ENCODE measurements at regions not wholly inside any gene's neighbourhood (a gene's known extent, or its start where the extent isn't known, plus 50 kb on each side); places are given as distances from the start of the nearest gene placed in this dataset.

DNA sequence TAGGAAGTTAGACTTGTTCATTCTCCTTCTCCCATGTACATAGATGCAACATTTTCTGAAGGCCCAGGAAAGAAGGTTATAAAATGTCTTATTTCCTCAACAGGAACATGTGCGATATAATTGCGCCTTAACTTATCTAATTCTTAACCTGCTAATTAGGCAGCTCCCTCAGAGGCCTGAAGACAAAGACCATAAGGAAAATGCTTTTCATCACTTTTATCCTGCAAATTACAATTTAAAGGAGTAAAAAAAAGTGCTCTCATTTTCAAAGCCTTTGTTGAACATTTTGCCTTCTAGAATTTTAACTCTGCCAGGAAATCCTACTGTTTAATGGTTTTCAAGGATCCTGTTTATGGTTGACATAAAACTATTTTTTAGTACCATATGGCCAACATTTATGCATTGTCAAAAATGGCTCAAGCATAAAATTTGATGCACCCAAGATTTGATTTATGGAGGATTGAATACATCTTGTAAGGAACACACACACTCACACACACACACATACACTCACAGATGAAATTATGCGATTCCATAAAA, 660.4 kb upstream of the TMEM132C start:
- Mint-ChIP-seq H3K4me3 (no peak overlapping the region), H3K36me3 (ENCODE audit: low read depth) (peaks cover 40% of the 10 kb centered on the region), H3K27ac (no peak overlapping the region), H3K9me3 (peaks cover 98% of the 10 kb centered on the region), H3K4me1 (no peaks in the 10 kb centered on the region), H3K27me3 (ENCODE audit: insufficient read depth, low read depth, poor library complexity) (peaks cover 3% of the 10 kb centered on the region)
- H3K36me3 ChIP-seq (ENCODE audit: insufficient read depth): no peaks in the 10 kb centered on the region
- H3K27me3 ChIP-seq (ENCODE audit: insufficient read depth): no peaks in the 10 kb centered on the region
- peaks cover 11% of the 10 kb centered on the region for H3K4me1 ChIP-seq (ENCODE audit: insufficient read depth)
- no peaks in the 10 kb centered on the region for H3F3A ChIP-seq (replicated peaks; ENCODE audit: low read depth)
- H3K4me3 ChIP-seq: no peak overlapping the region
- no peak overlapping the region for H3K27ac ChIP-seq (ENCODE audit: low read depth)
- H3K4me2 ChIP-seq: 0 out of 2 replicates have a peak overlapping the region, but pooled peaks have one; percentile 9
- DNase-seq (ENCODE audit: low spot score) (no peak), ATAC-seq (no peak)
- no peak overlapping the region for H2AFZ ChIP-seq
- no peaks in the 10 kb centered on the region for H3K79me2 ChIP-seq (replicated peaks; ENCODE audit: insufficient read depth)
- H3K9me2 ChIP-seq (ENCODE audit: insufficient read depth): no peaks in the 10 kb centered on the region
- TF ChIP-seq CREB1 (CRISPR knock-in tag; IDR thresholded peaks at IDR 0.05; ENCODE audit: low read depth) (no peak), REST (IDR thresholded peaks at IDR 0.05; ENCODE audit: unreplicated experiment) (no peak), ZNF114 (CRISPR knock-in tag; IDR thresholded peaks at IDR 0.05) (no peak), JUNB (IDR thresholded peaks at IDR 0.05; ENCODE audit: unreplicated experiment) (no peak), STAT1 (IDR thresholded peaks at IDR 0.05; ENCODE audit: unreplicated experiment) (no peak), EZH2phosphoT487 (IDR thresholded peaks at IDR 0.05; ENCODE audit: unreplicated experiment) (no peak), EZH2 (IDR thresholded peaks at IDR 0.05; ENCODE audit: low read depth, unreplicated experiment) (no peak), ETS1 (IDR thresholded peaks at IDR 0.05) (no peak), CTCF (conservative IDR thresholded peaks at IDR 0.05; ENCODE audit: low read depth in 2 of 2) (no peak), POLR2AphosphoS5 (IDR thresholded peaks at IDR 0.05; ENCODE audit: low read depth) (no peak), NANOG (IDR thresholded peaks at IDR 0.05; ENCODE audit: borderline replicate concordance) (no peak), ZNF331 (CRISPR knock-in tag; IDR thresholded peaks at IDR 0.05; ENCODE audit: low read depth) (no peak)
- TF ChIP-seq, protein P1, sequence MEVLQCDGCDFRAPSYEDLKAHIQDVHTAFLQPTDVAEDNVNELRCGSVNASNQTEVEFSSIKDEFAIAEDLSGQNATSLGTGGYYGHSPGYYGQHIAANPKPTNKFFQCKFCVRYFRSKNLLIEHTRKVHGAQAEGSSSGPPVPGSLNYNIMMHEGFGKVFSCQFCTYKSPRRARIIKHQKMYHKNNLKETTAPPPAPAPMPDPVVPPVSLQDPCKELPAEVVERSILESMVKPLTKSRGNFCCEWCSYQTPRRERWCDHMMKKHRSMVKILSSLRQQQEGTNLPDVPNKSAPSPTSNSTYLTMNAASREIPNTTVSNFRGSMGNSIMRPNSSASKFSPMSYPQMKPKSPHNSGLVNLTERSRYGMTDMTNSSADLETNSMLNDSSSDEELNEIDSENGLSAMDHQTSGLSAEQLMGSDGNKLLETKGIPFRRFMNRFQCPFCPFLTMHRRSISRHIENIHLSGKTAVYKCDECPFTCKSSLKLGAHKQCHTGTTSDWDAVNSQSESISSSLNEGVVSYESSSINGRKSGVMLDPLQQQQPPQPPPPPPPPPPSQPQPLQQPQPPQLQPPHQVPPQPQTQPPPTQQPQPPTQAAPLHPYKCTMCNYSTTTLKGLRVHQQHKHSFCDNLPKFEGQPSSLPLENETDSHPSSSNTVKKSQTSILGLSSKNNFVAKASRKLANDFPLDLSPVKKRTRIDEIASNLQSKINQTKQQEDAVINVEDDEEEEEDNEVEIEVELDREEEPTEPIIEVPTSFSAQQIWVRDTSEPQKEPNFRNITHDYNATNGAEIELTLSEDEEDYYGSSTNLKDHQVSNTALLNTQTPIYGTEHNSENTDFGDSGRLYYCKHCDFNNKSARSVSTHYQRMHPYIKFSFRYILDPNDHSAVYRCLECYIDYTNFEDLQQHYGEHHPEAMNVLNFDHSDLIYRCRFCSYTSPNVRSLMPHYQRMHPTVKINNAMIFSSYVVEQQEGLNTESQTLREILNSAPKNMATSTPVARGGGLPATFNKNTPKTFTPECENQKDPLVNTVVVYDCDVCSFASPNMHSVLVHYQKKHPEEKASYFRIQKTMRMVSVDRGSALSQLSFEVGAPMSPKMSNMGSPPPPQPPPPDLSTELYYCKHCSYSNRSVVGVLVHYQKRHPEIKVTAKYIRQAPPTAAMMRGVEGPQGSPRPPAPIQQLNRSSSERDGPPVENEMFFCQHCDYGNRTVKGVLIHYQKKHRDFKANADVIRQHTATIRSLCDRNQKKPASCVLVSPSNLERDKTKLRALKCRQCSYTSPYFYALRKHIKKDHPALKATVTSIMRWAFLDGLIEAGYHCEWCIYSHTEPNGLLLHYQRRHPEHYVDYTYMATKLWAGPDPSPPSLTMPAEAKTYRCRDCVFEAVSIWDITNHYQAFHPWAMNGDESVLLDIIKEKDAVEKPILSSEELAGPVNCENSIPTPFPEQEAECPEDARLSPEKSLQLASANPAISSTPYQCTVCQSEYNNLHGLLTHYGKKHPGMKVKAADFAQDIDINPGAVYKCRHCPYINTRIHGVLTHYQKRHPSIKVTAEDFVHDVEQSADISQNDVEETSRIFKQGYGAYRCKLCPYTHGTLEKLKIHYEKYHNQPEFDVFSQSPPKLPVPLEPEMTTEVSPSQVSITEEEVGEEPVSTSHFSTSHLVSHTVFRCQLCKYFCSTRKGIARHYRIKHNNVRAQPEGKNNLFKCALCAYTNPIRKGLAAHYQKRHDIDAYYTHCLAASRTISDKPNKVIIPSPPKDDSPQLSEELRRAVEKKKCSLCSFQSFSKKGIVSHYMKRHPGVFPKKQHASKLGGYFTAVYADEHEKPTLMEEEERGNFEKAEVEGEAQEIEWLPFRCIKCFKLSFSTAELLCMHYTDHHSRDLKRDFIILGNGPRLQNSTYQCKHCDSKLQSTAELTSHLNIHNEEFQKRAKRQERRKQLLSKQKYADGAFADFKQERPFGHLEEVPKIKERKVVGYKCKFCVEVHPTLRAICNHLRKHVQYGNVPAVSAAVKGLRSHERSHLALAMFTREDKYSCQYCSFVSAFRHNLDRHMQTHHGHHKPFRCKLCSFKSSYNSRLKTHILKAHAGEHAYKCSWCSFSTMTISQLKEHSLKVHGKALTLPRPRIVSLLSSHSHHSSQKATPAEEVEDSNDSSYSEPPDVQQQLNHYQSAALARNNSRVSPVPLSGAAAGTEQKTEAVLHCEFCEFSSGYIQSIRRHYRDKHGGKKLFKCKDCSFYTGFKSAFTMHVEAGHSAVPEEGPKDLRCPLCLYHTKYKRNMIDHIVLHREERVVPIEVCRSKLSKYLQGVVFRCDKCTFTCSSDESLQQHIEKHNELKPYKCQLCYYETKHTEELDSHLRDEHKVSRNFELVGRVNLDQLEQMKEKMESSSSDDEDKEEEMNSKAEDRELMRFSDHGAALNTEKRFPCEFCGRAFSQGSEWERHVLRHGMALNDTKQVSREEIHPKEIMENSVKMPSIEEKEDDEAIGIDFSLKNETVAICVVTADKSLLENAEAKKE (CRISPR knock-in tag; IDR thresholded peaks at IDR 0.05): no peak
- H4K20me1 ChIP-seq (replicated peaks; ENCODE audit: insufficient read depth): no peaks in the 10 kb centered on the region
